ENCODE measurements at regions not wholly inside any gene's neighbourhood (a gene's known extent, or its start where the extent isn't known, plus 50 kb on each side); places are given as distances from the start of the nearest gene placed in this dataset.

DNA sequence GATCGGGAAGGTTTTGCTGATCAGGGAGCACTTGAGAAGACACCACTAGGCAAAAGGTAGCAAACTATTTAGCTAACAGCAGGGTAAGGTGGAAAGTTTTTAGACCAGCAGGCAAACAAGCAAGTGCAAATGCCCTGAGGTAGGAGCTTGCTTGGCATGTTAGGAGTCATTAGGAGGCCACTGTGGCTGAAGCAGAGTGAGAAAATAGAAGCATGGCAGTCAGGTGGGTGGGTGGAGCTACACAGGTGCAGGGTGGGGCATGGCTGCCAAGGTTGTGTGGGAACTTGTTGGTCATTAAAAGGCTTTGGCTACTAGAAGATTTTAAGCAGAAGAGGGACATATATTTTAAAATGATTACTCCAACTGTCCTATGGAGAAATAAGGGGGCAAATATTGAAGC lies 77.3 kb downstream of the EDN1 start:
- TF ChIP-seq CTCF (conservative IDR thresholded peaks at IDR 0.05), result no peak
- TF ChIP-seq ZFX (IDR thresholded peaks at IDR 0.05), result no peak

All from C4-2B (cell line).